ENCODE measurements at regions not wholly inside any gene's neighbourhood (a gene's known extent, or its start where the extent isn't known, plus 50 kb on each side); places are given as distances from the start of the nearest gene placed in this dataset.
"Not testable (repeated sequence)": the region's sequence is repeated elsewhere in the genome, so short reads cannot be mapped to it uniquely, and the experiment has no call there.

GRCh38 chr9:106092083-106092482 lies 397.7 kb downstream of the TMEM38B start:
- Histone ChIP-seq H3K4me3 (no peak overlapping the region), H3K4me1 (ENCODE audit: insufficient read depth) (no peaks in the 10 kb centered on the region), H3K9ac (no peak overlapping the region), H3K79me2 (ENCODE audit: insufficient read depth) (no peaks in the 10 kb centered on the region), H3K4me2 (ENCODE audit: unreplicated experiment) (no peak overlapping the region), H3F3A (ENCODE audit: insufficient read depth) (no peaks in the 10 kb centered on the region), H3K36me3 (ENCODE audit: low read depth) (no peaks in the 10 kb centered on the region), H3K27me3 (replicated peaks; ENCODE audit: insufficient read depth) (no peaks in the 10 kb centered on the region), H3K9me2 (ENCODE audit: insufficient read depth) (no peaks in the 10 kb centered on the region), H4K20me1 (ENCODE audit: insufficient read depth) (no peaks in the 10 kb centered on the region), H2AFZ (no peak overlapping the region), H3K27ac (no peak overlapping the region), H3K9me3 (ENCODE audit: low read depth) (no peaks in the 10 kb centered on the region)
- in situ Hi-C loops (cut with MboI): no loop called here
- WGBS, 2 experiments (ENCODE audit: low coverage in 1 of 2, low lambda C conversion rate in 2 of 2, missing lambda C conversion rate in 2 of 2): 50 to 56% methylated on average over 4 of the region's 4 CpGs
- TF ChIP-seq EZH2phosphoT487 (IDR thresholded peaks at IDR 0.05; ENCODE audit: insufficient read depth, low read depth): no peak
- TF ChIP-seq EZH2 (IDR thresholded peaks at IDR 0.05; ENCODE audit: insufficient read depth, poor library complexity, severe bottlenecking): no peak
- DNase-seq: no peak

DNA sequence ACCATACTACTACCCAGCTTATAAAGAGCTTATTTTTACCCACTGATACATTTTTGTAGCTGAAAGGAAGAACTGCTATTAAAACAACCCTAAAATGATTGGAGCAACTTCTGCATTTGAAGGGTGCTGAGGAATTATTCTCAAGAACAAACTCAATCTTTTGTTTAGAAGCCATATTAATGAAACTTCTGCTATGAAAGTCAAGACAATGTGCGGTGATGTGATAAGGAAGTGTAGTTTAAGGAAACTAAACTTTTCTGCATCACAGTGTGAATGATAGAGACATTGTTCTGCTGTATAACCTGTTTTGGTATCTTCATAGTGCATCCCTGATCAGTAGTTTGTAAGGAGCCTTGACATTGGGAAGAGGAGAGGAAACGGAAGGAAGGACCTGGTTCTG lies 408.5 kb downstream of the TMEM38B start:
- no peak overlapping the region for H3K27ac ChIP-seq
- TF ChIP-seq EZH2phosphoT487 (IDR thresholded peaks at IDR 0.05; ENCODE audit: insufficient read depth, low read depth) (no peak), EZH2 (IDR thresholded peaks at IDR 0.05; ENCODE audit: insufficient read depth, poor library complexity, severe bottlenecking) (no peak)
- no peaks in the 10 kb centered on the region for H3K9me2 ChIP-seq (ENCODE audit: insufficient read depth)
- H3K27me3 ChIP-seq (replicated peaks; ENCODE audit: insufficient read depth): no peaks in the 10 kb centered on the region
- no peaks in the 10 kb centered on the region for H3F3A ChIP-seq (ENCODE audit: insufficient read depth)
- no peaks in the 10 kb centered on the region for H3K79me2 ChIP-seq (ENCODE audit: insufficient read depth)
- in situ Hi-C loops (cut with MboI): no loop called here
- WGBS, 2 experiments (ENCODE audit: low coverage in 1 of 2, low lambda C conversion rate in 2 of 2, missing lambda C conversion rate in 2 of 2): 40 to 63% methylated on average over 2 of the region's 2 CpGs
- H2AFZ ChIP-seq: no peak overlapping the region
- no peak overlapping the region for H3K4me2 ChIP-seq (ENCODE audit: unreplicated experiment)
- H3K4me3 ChIP-seq: no peak overlapping the region
- no peaks in the 10 kb centered on the region for H4K20me1 ChIP-seq (ENCODE audit: insufficient read depth)
- no peaks in the 10 kb centered on the region for H3K9me3 ChIP-seq (ENCODE audit: low read depth)
- H3K9ac ChIP-seq: no peak overlapping the region
- H3K4me1 ChIP-seq (ENCODE audit: insufficient read depth): no peaks in the 10 kb centered on the region
- DNase-seq: no peak
- H3K36me3 ChIP-seq (ENCODE audit: low read depth): no peaks in the 10 kb centered on the region

GRCh38 chr9:106104887-106105286 lies 410.5 kb downstream of the TMEM38B start:
- in situ Hi-C loops (cut with MboI): no loop called here
- Histone ChIP-seq H2AFZ (no peak overlapping the region), H3K4me3 (no peak overlapping the region), H3K9ac (no peak overlapping the region), H3K9me3 (ENCODE audit: low read depth) (no peaks in the 10 kb centered on the region), H3K9me2 (ENCODE audit: insufficient read depth) (no peaks in the 10 kb centered on the region), H4K20me1 (ENCODE audit: insufficient read depth) (no peaks in the 10 kb centered on the region), H3K27ac (no peak overlapping the region), H3K4me2 (ENCODE audit: unreplicated experiment) (no peak overlapping the region), H3F3A (ENCODE audit: insufficient read depth) (no peaks in the 10 kb centered on the region), H3K36me3 (ENCODE audit: low read depth) (no peaks in the 10 kb centered on the region), H3K79me2 (ENCODE audit: insufficient read depth) (no peaks in the 10 kb centered on the region), H3K4me1 (ENCODE audit: insufficient read depth) (no peaks in the 10 kb centered on the region), H3K27me3 (replicated peaks; ENCODE audit: insufficient read depth) (no peaks in the 10 kb centered on the region)
- TF ChIP-seq EZH2 (IDR thresholded peaks at IDR 0.05; ENCODE audit: insufficient read depth, poor library complexity, severe bottlenecking) (no peak), EZH2phosphoT487 (IDR thresholded peaks at IDR 0.05; ENCODE audit: insufficient read depth, low read depth) (no peak)
- DNase-seq: no peak

- no peaks in the 10 kb centered on the region for H3K27me3 ChIP-seq (replicated peaks; ENCODE audit: insufficient read depth)
- 33 to 36% methylated on average over 3 of the region's 3 CpGs for WGBS, 2 experiments (ENCODE audit: low coverage in 1 of 2, low lambda C conversion rate in 2 of 2, missing lambda C conversion rate in 2 of 2)
- TF ChIP-seq EZH2 (IDR thresholded peaks at IDR 0.05; ENCODE audit: insufficient read depth, poor library complexity, severe bottlenecking) (no peak), EZH2phosphoT487 (IDR thresholded peaks at IDR 0.05; ENCODE audit: insufficient read depth, low read depth) (no peak)
- H3K4me1 ChIP-seq (ENCODE audit: insufficient read depth): no peaks in the 10 kb centered on the region
- no peaks in the 10 kb centered on the region for H3K9me2 ChIP-seq (ENCODE audit: insufficient read depth)
- DNase-seq: no peak
- H2AFZ ChIP-seq: no peak overlapping the region
- H3K27ac ChIP-seq: no peak overlapping the region
- in situ Hi-C loops (cut with MboI): no loop called here
- no peaks in the 10 kb centered on the region for H3F3A ChIP-seq (ENCODE audit: insufficient read depth)
- H3K4me2 ChIP-seq (ENCODE audit: unreplicated experiment): no peak overlapping the region
- H3K4me3 ChIP-seq: no peak overlapping the region
- no peaks in the 10 kb centered on the region for H3K79me2 ChIP-seq (ENCODE audit: insufficient read depth)
- H3K9ac ChIP-seq: no peak overlapping the region
- no peaks in the 10 kb centered on the region for H4K20me1 ChIP-seq (ENCODE audit: insufficient read depth)
- no peaks in the 10 kb centered on the region for H3K36me3 ChIP-seq (ENCODE audit: low read depth)
- H3K9me3 ChIP-seq (ENCODE audit: low read depth): no peaks in the 10 kb centered on the region
These were observed 412.1 kb downstream of the TMEM38B start for GRCh38 chr9:106106396-106106795.

- Histone ChIP-seq H3K36me3 (ENCODE audit: low read depth) (no peaks in the 10 kb centered on the region), H3K79me2 (ENCODE audit: insufficient read depth) (no peaks in the 10 kb centered on the region), H3K9ac (no peak overlapping the region), H3F3A (ENCODE audit: insufficient read depth) (no peaks in the 10 kb centered on the region), H2AFZ (no peak overlapping the region), H3K4me3 (no peak overlapping the region), H3K4me1 (ENCODE audit: insufficient read depth) (no peaks in the 10 kb centered on the region), H3K27ac (no peak overlapping the region), H4K20me1 (ENCODE audit: insufficient read depth) (no peaks in the 10 kb centered on the region), H3K9me3 (ENCODE audit: low read depth) (no peaks in the 10 kb centered on the region), H3K4me2 (ENCODE audit: unreplicated experiment) (no peak overlapping the region), H3K9me2 (ENCODE audit: insufficient read depth) (no peaks in the 10 kb centered on the region), H3K27me3 (replicated peaks; ENCODE audit: insufficient read depth) (no peaks in the 10 kb centered on the region)
- in situ Hi-C loops (cut with MboI): no loop called here
- TF ChIP-seq EZH2 (IDR thresholded peaks at IDR 0.05; ENCODE audit: insufficient read depth, poor library complexity, severe bottlenecking) (no peak), EZH2phosphoT487 (IDR thresholded peaks at IDR 0.05; ENCODE audit: insufficient read depth, low read depth) (no peak)
- DNase-seq: no peak
- 6 to 11% methylated on average over 2 of the region's 2 CpGs for WGBS, 2 experiments (ENCODE audit: low coverage in 1 of 2, low lambda C conversion rate in 2 of 2, missing lambda C conversion rate in 2 of 2)
These were observed 413.4 kb downstream of the TMEM38B start for GRCh38 chr9:106107716-106108115.

DNA sequence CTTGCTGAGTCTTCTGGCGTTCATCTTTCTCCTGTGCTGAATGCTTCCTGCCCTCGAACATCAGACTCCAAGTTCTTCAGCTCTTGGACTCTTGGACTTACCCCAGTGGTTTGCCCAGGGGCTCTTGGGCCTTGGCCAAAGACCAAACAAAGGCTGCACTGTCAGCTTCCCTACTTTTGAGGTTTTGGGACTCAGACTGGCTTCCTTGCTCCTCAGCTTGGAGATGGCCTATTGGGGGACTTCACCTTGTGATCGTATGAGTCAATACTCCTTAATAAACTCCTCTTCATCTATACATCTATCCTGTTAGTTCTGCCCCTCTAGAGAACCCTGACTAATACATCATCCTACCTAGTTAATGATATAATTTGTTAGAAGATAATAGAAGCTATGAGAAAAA lies 415.4 kb downstream of the TMEM38B start:
- H3K4me3 ChIP-seq; H4K20me1 ChIP-seq (ENCODE audit: insufficient read depth); H3K9ac ChIP-seq; H3K27me3 ChIP-seq (replicated peaks; ENCODE audit: insufficient read depth); H3K4me2 ChIP-seq (ENCODE audit: unreplicated experiment); H3K4me1 ChIP-seq (ENCODE audit: insufficient read depth); in situ Hi-C loops (cut with MboI); H3K9me2 ChIP-seq (ENCODE audit: insufficient read depth); H2AFZ ChIP-seq; H3K36me3 ChIP-seq (ENCODE audit: low read depth); H3K79me2 ChIP-seq (ENCODE audit: insufficient read depth); H3F3A ChIP-seq (ENCODE audit: insufficient read depth); DNase-seq; H3K27ac ChIP-seq; H3K9me3 ChIP-seq (ENCODE audit: low read depth): not testable (repeated sequence)
- WGBS, 2 experiments (ENCODE audit: low coverage in 1 of 2, low lambda C conversion rate in 2 of 2, missing lambda C conversion rate in 2 of 2): 14 to 18% methylated on average over 3 of the region's 3 CpGs
